ENCODE measurements at regions not wholly inside any gene's neighbourhood (a gene's known extent, or its start where the extent isn't known, plus 50 kb on each side); places are given as distances from the start of the nearest gene placed in this dataset.
A peak's percentile ranks its signal among the peaks of the same experiment; 100 is the strongest.

DNA sequence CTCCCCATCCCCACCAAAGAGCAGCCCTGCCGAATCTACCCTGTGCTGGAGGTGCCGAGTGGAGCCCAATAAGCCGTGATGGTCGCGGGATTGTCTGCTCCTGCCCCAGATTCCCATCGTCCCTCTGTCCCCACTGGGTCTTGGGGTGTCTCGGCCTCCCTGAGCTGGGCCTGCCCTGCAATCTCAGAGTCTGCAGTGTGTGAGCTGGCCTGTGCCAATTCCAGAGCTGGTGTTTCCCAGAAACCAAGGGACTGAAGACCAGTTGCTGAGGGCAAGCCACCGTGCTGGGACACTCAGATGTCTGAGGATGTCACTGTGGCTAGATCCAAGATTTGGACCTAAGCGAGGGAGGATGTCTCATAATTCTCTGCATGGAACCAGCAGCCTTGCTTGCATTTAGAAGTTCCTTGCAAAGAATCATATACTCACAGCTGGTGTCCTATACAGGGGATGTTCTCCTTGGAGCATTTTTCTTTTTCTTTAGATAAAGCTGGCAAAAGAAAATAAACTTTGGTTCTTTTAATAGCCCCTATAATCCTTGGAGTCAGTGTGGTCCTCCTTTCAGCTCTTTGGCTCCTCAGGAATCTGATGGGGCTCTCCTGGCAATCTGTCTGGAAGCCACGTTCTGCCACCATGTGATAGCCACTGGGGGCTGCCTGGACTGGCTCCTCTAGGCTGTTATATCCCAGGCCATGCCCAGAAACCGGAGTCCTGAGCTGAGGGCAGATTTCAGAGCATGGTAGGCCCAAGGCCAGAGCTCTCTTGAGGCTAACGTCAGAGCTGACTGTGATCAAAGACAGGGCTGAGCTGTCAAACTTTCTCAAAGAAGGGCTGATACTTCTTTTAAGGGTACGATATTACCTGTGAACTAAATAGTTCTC, 140.1 kb upstream of the HAAO start:
- Histone ChIP-seq H3K9me3 (replicated peaks; ENCODE audit: control insufficient read depth, insufficient read depth, low read length) (no peaks in the 10 kb centered on the region), H3K4me1 (ENCODE audit: control insufficient read depth, extremely low read depth, insufficient read depth, low read length) (peaks cover 24% of the 10 kb centered on the region), H3K4me2 (ENCODE audit: insufficient read depth, low read length) (no peak overlapping the region), H3K79me2 (ENCODE audit: control insufficient read depth, insufficient read depth, low read length) (no peaks in the 10 kb centered on the region), H3K36me3 (ENCODE audit: control insufficient read depth in 2 of 2, extremely low read depth in 1 of 2, insufficient read depth in 2 of 2, low read length in 2 of 2) (no peaks in the 10 kb centered on the region), H3K9ac (replicated peaks; ENCODE audit: extremely low read depth, insufficient read depth, low read length) (no peak overlapping the region), H3K9me1 (replicated peaks; ENCODE audit: control insufficient read depth, extremely low read depth, insufficient read depth, low read length) (no peaks in the 10 kb centered on the region), H2AFZ (ENCODE audit: low read depth, low read length) (no peak overlapping the region), H3K4me3 (replicated peaks in 1 of 3; ENCODE audit: insufficient read depth in 1 of 3, low read depth in 1 of 3, low read length in 3 of 3) (no peak overlapping the region), H3K27me3 (ENCODE audit: control insufficient read depth in 2 of 2, insufficient read depth in 2 of 2, low read length in 2 of 2) (no peaks in the 10 kb centered on the region), H4K20me1 (replicated peaks; ENCODE audit: control insufficient read depth, extremely low read depth, insufficient read depth, low read length) (no peaks in the 10 kb centered on the region), H3K27ac (ENCODE audit: insufficient read depth, low read depth, low read length) (no peak overlapping the region)
- dilution Hi-C loops (cut with MboI; ENCODE audit: extremely low pct_ligation_motif_present, low sequenced_read_pairs) (no loop called here), intact Hi-C loops (cut with micrococcal nuclease) (no loop called here)
- POLR2A ChIA-PET: interaction anchor here (0.7 kb wide), 1 partner anchor 52 kb away, joined by 3 read pairs; no protein-coding TSS in a partner anchor
- TF ChIP-seq, protein P1, sequence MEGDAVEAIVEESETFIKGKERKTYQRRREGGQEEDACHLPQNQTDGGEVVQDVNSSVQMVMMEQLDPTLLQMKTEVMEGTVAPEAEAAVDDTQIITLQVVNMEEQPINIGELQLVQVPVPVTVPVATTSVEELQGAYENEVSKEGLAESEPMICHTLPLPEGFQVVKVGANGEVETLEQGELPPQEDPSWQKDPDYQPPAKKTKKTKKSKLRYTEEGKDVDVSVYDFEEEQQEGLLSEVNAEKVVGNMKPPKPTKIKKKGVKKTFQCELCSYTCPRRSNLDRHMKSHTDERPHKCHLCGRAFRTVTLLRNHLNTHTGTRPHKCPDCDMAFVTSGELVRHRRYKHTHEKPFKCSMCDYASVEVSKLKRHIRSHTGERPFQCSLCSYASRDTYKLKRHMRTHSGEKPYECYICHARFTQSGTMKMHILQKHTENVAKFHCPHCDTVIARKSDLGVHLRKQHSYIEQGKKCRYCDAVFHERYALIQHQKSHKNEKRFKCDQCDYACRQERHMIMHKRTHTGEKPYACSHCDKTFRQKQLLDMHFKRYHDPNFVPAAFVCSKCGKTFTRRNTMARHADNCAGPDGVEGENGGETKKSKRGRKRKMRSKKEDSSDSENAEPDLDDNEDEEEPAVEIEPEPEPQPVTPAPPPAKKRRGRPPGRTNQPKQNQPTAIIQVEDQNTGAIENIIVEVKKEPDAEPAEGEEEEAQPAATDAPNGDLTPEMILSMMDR (IDR thresholded peaks at IDR 0.05; ENCODE audit: extremely low read depth in 1 of 2, insufficient read depth in 1 of 2, low read depth in 1 of 2, low read length in 2 of 2): no peak
- TF ChIP-seq, protein P2, sequence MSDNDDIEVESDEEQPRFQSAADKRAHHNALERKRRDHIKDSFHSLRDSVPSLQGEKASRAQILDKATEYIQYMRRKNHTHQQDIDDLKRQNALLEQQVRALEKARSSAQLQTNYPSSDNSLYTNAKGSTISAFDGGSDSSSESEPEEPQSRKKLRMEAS (IDR thresholded peaks at IDR 0.05; ENCODE audit: insufficient read depth, insufficient read length): no peak
- TF ChIP-seq POLR2A (IDR thresholded peaks at IDR 0.05; ENCODE audit: low read depth, low read length) (no peak), EZH2 (IDR thresholded peaks at IDR 0.05; ENCODE audit: borderline replicate concordance, low read depth, low read length, severe bottlenecking) (no peak), JUN (IDR thresholded peaks at IDR 0.05; ENCODE audit: borderline replicate concordance, insufficient read depth, insufficient read length, low read depth) (no peak), POLR2AphosphoS5 (IDR thresholded peaks at IDR 0.05; ENCODE audit: insufficient read depth, low read depth, low read length) (no peak)
- DNase-seq (ENCODE audit: low read depth, low spot score) (no peak), FAIRE-seq (peak; percentile 18)
- CTCF ChIA-PET: interaction anchor here (1.2 to 1.6 kb wide), 2 partner anchors 8 to 73 kb away, joined by 3 to 6 read pairs; no protein-coding TSS in a partner anchor
- no TSS peak for BruUV-seq (replicated peaks)

Measured in endothelial cell of umbilical vein (primary cell).